LNCAP (cell line): ENCODE measurements at regions not wholly inside any gene's neighbourhood (a gene's known extent, or its start where the extent isn't known, plus 50 kb on each side); places are given as distances from the start of the nearest gene placed in this dataset.

ENCODE experiments used
- CTCF ChIP-seq: fragments of 450-650 bp; IDR thresholded peaks from 2 replicates; pipeline ENCODE4 v1.5.1; 2017; ENCODE audit warnings: mild to moderate bottlenecking

DNA sequence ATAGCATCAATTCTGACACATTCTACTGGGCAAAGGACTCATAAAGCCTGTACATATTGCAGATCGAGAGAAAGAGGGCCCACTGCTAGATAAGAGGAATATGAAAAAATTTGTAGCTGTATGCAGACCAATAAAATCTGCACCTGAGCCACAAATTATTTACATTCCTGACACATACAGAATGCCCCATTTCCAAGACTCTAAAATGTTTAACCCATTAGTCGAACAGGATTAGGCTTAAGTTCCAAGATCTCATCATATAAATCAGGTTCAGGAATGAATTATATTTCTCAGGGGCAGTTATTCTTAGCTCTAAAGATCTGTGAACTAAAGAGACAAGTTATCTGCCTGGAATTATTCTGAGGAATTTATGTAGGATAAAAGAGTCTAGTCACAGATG, 1615.8 kb downstream of the ARAP2 start:
- TF ChIP-seq CTCF, result no peak

DNA sequence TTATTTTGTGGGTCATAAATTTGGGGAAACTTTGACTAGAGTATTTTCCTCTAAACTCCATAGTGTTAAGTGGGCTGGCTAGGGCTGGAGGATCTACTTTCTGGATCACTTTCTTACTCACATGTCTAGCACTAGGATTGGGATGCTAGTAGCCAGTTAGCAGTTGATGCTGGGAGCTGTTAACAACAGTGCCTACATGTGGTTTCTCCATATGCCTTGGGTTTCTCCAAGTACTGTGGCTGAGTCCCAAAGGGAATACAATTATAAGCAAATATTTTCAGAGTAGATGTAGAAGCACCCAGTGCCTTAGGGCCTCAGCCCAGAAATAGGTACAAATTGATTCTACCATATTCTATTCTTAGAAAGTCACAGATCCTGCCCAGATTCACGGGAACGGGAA, 1614.9 kb downstream of the ARAP2 start:
- TF ChIP-seq CTCF, result no peak

GRCh38 chr4:34633241-34633640, 1611.1 kb downstream of the ARAP2 start:
- TF ChIP-seq CTCF, result no peak

DNA sequence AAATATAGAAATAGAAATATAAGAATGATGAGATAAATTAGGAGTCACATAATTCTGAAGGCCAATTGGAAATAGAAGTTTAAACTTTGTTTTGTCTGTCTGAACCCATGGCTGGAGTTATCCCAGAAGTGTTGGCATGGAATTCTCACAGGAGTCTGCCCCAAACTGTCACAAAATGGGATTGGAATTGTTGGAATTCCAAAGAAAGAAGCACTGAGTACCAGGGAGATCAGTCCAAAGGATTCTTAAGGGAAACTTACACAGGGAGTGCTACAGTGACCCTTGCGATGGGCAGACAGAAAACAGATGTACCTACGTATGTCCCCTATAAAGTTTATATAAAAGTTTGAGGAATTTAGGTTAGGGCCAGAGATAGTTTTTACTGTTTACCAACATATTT, 1607.7 kb downstream of the ARAP2 start:
- TF ChIP-seq CTCF, result no peak

- TF ChIP-seq CTCF, result no peak
These were observed 1600.8 kb downstream of the ARAP2 start for GRCh38 chr4:34643476-34643875.

GRCh38 chr4:34644579-34645115, 1599.7 kb downstream of the ARAP2 start:
- TF ChIP-seq CTCF, result no peak

DNA sequence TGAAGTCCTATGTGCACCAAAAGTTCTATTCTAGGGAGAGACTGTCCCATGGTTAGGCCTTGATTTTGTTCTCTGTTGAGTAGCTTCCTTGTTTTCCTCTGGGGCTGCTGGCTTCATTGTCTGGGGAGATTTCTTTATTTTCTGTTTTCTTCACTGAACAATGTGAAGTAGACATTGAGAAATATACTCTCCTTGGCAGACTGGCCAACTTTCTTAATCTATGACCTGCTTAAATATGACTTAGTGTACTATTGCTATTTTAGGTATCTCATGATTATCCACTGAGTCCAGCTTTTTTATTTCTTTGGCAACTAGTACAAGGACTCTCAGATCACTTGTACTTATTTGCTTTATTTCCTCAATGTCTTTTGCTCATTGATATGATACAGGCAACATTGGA, 1594.6 kb downstream of the ARAP2 start:
- TF ChIP-seq CTCF, result no peak

DNA sequence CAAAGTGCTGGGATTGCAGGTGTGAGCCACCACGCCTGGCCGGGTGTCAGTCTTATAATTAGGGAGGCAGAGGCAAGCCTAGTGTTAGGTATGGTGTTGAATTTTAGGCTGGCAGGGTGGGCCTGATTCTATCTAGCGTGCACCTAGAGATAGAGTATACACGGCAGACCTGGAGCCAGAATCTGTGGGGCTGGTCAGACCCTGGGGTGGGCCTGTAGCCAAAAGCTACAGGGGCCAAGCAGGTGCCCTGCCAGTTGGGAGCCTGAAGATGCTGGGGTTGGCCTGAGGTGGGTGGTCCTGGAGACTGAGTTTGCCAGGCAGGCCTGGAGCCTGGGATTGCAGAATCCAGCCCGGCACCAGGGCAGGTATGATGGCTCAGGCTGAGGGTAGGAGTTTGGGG, 1580.3 kb downstream of the ARAP2 start:
- TF ChIP-seq CTCF, result no peak
